Activated CD8-positive, alpha-beta memory T cell treated with anti-CD3 and anti-CD28 coated beads for 36 hours (primary cell): ENCODE measurements at regions not wholly inside any gene's neighbourhood (a gene's known extent, or its start where the extent isn't known, plus 50 kb on each side); places are given as distances from the start of the nearest gene placed in this dataset.
"Not testable (repeated sequence)": the region's sequence is repeated elsewhere in the genome, so short reads cannot be mapped to it uniquely, and the experiment has no call there.

Experiments used
- CTCF ChIA-PET: fragments of 350-600 bp; sonication (Branson Sonifier 250); formaldehyde crosslinking; loops from one replicate; lab custom pipeline; 2021; ENCODE audit warnings: antibody characterized with exemption; lab: Charles Lee
- POLR2A ChIA-PET: fragments of 350-600 bp; sonication (Branson Sonifier 250); formaldehyde crosslinking; loops from one replicate; lab custom pipeline; 2021; ENCODE audit warnings: antibody characterized with exemption; lab: Charles Lee

DNA sequence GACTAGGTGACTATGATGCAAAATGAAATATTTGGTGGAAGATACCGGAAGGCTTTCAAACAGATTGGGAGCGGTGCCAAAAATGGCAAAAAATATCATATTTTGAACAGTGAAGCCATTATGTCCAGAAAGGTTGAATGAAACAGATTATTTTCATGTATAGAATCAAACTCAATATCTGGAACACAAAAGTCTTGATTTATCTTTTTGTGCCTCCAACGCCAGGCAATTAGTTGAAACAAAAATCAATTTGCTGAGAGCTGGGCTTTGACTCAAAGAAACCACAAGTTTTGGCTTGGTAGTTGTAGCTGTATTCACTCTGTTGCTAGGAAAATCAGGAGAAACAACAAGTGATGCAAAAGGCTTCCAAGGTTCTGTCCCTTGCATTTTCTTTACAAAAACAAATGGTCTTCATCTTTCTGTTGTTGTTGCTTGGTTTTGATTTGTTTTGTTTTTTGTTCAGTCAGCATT is 421.7 kb upstream of the TYRP1 start:
- CTCF ChIA-PET: no interaction called here

DNA sequence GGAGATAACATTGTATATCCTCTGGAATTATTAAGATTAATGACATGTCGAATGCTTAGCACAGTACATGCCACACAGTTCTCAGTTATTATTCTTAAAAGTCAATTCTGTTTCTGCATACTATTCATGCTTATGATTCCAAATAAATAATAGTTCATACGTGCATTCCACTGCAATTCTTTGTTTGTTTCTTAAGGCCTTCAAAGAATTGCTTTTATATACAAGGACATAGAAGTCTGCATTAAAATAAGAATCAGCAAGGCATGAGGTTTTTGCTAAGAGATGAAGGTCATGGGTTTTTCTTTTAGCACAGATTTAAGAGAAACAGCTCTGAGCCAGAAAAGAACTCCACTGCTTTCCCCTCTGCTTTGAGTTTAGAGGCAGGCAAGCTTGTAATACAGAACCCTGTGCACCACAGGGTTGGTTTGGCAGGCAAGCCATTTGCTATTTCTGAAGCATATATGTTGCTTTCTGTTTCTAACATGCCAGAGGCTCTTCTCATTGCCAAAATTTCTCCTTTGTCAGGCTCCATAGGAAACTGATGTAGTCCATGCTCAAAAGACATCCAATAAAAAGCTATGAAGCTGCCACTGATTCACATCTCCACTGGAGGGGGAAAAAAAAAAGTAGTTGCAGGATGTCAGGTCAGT is 420.6 kb upstream of the TYRP1 start:
- POLR2A ChIA-PET: no interaction called here

More for the DNA sequence above, 421.7 kb upstream of the TYRP1 start:
- POLR2A ChIA-PET: no interaction called here

DNA sequence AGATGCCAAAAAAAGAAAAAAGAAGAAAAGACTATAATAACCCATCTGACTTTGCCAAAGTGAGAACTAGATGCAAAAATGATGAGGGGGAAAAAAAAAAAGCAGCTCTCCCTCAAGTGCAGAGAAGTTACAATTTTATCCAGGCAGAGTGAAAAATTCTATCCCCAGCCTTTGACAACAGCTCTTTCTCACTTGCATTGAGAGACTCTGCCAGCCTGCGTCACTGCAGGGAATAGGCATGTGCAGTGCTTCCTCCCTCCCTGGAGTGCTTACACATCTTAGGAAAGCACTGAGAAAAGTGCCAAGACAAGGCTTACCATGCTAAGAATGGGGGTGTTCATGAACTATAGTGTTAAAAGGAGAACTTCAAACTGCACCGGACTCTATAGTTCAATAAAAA is 418.6 kb upstream of the TYRP1 start:
- ChIA-PET CTCF (no interaction called here), POLR2A (no interaction called here)

More for the DNA sequence above, 420.6 kb upstream of the TYRP1 start:
- CTCF ChIA-PET: no interaction called here

DNA sequence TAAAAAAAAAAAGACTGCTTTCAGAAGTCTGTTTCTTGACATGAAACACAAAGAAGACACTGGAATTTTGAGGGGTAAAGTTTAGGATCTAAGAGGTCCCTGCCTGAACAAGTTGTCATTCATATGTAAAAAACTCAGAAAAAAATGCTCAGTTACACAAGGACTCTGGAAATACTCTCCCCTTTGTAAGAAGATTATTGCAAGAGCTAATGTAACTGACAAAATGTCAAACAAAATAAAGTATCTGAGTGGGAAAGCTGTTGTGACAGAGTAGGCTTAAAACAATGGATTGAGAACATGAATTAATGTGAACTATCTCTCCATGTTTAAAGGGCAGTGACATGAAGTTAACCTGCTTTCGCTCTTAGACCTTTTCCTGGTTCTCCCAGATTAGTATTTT is 416.7 kb upstream of the TYRP1 start:
- POLR2A ChIA-PET: no interaction called here
- CTCF ChIA-PET: no interaction called here

DNA sequence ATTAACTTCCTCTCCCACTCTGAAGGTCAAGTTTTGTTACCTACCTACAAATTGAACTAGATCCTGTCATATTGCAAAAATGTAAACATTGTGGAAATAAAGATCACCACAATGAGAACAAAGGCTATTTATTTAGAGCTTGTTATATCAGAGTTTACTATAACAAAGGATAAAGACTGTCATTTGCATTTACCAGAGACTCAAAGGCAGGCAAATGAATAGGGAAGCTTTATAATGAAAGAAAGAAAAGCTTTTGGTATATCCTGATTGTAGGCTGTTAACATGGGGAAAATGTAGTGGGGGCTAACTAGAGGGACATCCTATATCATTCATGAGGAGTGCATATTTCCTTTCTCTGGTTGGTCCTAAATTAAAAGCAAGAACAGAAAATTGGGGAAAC is 403.5 kb upstream of the TYRP1 start:
- POLR2A ChIA-PET: no interaction called here
- CTCF ChIA-PET: no interaction called here

DNA sequence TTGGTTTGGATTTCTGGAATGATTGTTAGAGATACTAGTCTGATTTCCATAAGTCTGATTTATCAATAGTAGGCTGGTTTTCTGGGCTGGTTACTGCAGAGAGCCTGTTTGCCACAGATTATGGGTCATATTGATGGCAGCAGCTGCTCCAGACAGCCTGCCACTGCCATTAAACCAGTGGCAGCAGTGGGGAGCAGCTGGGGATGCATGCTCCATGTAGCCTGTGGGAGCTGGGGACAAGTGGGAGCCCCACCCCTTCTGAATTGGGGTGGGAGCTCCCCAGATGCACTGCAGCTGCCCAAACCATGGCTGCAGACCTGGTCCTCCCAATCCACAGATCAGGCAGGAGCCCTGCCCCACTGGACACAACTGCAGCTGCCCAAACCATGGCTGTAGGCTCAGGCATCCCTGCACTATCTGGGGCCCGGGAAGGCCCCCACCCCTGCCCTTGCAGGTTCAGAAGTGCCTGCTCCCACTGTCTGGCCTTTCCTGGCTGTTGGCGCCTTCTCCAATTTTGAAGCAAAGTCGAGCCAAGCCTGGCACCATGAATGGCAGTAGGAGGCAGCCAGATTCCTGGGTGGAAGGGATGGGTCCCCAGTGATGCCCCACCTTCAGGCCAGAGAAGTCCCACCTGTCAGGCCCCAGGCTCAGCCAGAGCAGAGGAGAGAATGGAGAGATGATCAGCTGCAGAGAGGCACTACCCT is 402.9 kb upstream of the TYRP1 start:
- POLR2A ChIA-PET: no interaction called here
- CTCF ChIA-PET: no interaction called here

DNA sequence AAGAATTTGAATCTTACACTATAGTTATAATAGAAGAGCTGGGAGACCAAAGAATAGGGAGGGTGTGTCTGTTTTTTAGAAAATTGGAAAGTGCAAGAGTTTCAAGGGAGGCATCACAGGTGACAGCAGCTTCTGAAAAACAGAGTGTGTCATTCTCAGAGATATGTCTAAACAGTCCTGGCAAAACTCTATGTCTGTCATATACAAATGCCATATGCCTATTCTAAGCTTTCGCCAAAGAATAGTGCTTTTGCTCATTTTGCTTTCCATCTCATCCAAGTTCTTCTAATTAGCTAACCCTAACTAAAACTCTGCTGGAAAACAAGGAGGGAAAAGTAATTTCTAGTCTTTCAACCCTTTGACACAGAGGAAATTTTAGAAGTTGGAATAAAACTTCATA is 388.0 kb upstream of the TYRP1 start:
- CTCF ChIA-PET: no interaction called here

DNA sequence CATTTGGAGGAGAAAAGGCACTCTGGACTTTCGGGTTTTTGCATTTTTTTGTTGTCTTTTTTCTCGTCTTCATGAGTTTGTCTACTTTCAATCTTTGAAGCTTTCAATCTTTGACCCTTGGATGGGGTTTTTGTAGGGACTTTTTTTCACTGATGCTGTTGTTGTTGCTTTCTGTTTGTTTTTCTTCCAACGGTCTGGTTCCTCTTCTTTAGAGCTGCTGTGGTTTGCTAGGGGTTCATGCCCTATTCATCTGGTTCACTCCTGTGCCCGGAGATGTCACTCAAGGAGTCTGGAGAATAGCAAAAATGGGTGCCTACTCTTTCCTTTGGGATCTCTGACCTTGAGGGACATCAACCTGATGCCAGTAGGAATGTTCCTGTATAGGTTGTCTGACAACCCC is 378.6 kb upstream of the TYRP1 start:
- CTCF ChIA-PET: no interaction called here
- POLR2A ChIA-PET: no interaction called here

More for the DNA sequence above, 388.0 kb upstream of the TYRP1 start:
- POLR2A ChIA-PET: no interaction called here

DNA sequence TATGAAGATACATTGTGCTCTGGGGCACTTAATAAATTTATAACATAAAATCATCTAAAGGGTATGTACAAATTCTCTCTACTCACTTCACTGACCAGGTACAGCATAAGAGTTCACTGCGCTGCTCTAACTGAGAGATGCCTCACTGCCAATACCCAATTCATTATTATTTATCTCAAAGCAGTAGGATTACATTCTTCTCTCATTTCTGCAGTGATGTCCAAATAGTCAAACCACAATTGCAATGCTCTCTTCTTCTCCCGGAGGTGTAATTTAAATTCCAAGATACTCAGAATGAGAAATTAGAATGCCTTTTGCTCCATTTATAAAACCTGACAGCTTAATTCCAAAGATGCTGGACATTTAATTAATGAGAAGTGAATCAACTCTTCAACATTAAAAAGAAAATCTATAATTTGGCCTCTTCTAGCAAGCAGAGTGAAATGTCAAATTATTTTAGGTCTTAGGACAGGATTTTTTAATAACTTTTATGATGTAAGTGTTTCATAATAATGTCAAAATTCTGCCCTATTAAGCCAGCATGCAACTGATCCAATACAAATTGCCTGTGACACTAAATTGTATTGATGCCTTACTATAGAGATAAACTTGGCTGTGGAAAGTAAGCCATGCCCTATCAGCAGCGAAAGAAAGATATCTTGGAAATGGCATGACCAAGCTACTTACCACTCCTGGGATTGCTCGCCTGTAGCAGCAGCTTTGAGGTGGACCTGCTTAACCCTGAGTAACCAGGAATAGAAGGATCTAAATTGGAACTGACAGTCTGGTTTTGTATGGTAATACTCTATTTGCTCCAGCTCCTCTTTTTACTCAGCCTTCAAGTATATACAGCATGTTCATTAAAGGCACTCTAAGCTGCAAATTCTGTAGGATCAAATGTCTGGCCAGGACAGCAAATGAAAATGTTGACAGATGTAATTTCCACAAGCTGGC is 374.2 kb upstream of the TYRP1 start:
- POLR2A ChIA-PET: no interaction called here
- CTCF ChIA-PET: no interaction called here

DNA sequence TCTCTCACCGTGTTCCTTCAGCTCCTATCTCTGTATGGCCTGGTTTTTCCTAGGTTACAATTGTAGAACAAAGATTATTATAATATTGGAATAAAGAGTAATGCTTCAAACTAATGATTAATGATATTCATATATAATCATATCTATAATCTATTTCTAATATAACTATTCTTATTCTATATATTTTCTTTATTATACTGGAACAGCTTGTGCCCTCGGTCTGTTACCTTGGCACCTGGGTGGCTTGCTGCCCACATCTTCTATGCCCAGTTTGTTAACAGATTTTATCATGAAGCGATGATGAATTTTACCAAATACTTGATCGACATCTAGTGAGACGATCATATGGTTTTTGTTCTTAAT is 363.6 kb upstream of the TYRP1 start:
- ChIA-PET POLR2A (no interaction called here), CTCF (no interaction called here)

DNA sequence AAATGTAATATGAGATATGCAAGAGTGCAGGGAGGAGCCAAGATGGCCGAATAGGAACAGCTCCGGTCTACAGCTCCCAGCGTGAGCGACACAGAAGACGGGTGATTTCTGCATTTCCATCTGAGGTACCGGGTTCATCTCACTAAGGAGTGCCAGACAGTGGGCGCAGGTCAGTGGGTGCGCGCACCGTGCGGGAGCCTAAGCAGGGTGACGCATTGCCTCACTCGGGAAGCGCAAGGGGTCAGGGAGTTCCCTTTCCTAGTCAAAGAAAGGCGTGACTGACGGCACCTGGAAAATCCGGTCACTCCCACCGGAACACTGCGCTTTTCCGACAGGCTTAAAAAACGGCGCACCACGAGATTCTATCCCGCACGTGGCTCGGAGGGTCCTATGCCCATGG is 359.2 kb upstream of the TYRP1 start:
- POLR2A ChIA-PET, CTCF ChIA-PET: not testable (repeated sequence)

DNA sequence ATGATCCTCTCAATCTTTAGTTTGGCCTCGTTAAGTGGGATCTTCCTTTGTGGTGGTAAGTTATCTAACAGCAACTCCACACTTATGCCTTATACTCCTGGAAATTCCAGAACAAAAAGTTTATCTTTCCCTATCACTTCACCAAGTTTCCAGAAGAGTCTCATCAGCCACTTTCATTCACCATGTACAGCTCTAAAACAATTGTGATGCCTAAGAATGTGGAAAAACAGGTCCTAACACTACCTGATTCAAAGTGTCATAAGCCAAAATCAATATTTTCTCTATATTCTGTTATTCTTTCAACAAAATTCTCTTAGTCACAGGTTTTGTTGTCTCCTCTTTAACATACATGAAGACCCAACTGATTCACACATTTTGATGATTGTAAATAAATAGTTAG is 342.4 kb upstream of the TYRP1 start:
- CTCF ChIA-PET: no interaction called here

DNA sequence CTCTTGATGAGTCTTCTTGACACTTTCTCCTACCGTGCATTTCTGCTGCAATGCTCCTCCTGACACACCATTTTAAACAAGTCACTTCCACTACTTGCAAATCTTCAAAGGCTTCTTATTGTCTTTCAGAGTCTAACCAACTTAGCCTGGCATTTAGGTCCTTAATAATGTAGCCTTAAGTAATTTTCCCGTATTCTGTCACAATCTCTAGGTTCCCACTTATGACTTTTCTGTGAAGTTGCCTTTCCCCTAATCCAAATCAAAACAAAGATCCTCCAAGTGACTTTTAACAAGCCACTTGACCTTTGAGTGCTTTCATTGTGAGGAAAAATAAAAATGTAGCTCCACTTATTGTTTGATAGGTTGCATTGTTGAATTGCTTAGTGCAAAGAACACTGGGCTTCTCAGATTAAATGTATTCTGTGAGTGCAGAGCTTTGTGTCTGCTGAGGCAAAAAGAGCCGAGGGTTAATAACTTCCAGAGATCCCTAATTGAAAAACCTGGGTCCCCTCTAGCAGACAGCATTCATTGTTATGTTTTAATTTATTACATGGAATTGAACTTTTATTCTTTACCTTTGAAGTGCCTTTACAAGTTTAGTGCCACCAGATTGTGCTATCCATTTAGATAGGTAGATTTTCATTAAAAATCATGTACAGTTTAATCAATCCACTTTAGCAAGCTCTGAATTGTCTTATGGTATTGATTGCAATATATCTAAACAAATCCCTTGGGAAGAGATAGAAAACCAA is 341.7 kb upstream of the TYRP1 start:
- CTCF ChIA-PET: no interaction called here
- POLR2A ChIA-PET: no interaction called here

More for the DNA sequence above, 342.4 kb upstream of the TYRP1 start:
- POLR2A ChIA-PET: no interaction called here

DNA sequence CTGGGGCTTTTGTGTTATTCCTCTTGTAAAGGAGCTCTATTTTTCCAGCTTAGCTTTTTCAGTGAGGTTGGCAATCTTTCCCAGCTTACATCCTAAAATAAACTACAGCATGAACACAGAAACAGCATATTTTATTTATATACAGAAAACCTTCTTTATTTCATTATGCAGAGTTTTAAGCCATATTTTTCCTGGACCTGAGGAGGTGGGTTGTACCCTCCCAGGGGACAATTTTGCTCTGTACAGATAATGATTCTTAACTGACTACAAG is 341.2 kb upstream of the TYRP1 start:
- ChIA-PET CTCF (no interaction called here), POLR2A (no interaction called here)

DNA sequence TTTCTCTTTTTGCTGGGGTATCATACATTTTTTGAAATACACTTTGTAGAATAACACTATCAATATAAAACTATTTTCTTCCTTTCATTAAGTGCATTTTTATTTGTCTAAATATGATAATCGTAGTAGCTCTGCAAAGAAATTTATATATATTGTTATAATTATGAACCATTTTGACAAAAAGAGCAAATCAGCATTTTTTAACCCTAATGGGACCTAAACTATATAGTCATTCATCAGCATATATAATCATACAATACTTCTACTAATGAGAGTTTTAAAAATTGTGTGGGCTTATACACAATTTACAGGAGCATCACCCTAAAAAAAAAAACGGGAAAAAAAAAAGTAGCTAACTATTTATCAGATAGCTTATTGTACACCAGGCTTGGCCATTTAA is 329.7 kb upstream of the TYRP1 start:
- ChIA-PET POLR2A (no interaction called here), CTCF (no interaction called here)

DNA sequence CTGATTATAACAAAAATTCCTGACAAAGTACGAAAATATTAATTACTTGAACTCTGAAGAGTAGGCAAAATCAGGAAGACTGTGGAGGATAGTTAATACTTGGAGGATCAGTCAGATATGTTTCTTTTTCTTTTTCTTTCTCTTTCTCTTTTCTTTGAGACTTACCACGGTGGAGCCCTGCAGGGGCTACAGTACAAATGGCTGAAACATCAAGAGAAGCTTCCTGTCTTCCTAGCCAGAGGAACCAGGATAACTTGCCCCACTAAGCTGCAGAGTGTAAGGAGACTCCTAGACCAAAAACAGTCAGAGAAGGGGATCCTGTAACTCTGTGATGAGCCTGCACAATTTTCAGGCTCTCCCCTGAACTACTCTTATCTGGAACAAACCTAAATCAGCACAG is 324.6 kb upstream of the TYRP1 start:
- POLR2A ChIA-PET: no interaction called here
- CTCF ChIA-PET: no interaction called here

DNA sequence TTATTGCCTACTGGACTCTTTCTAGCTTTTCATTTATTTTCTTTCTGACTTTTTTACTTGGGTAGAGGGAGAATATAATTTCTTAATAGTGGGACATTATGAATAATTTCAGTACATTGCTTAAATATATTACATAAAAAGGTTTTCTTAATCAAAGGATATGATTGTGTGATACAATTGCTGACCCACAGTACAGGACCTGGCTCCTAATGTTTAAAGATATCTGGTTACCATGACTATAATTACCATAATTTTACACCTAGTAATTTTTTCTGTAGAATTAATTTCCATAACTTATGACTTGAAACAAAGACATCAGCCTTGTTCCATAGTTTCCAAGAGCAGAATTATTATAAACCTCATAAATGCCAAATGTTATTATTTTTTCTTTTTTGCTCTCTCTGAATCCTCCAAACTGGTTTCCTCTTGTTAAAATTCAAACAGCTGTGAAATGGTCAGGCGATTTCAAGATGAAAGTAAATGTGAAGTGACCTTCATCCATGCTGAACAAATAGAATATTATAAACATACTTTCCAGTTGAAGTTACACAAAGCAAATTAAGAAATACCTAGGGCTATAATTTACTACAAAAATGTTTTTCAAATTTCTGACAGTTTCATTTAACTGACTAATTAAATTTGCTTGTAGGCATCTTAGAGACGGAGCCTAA is 301.2 kb upstream of the TYRP1 start:
- ChIA-PET CTCF (no interaction called here), POLR2A (no interaction called here)

DNA sequence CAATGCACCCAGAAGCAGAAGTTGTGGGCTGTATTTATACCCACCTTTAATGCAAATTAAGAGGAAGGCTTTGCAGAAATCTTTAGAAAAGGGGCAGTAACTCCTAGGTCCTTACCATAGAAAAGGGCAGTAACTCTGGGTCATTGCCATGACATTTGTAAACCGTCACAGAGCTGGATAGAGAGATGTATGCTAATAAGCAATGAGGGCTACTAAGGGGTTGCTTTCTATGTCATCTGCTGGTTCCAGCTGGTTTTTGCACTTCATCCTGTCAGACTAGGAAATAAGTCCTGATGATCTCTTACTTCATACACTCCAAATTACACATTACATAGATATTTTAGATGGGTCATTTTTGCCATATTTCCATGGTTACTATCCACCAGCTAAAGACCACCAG is 299.1 kb upstream of the TYRP1 start:
- ChIA-PET POLR2A (no interaction called here), CTCF (no interaction called here)

DNA sequence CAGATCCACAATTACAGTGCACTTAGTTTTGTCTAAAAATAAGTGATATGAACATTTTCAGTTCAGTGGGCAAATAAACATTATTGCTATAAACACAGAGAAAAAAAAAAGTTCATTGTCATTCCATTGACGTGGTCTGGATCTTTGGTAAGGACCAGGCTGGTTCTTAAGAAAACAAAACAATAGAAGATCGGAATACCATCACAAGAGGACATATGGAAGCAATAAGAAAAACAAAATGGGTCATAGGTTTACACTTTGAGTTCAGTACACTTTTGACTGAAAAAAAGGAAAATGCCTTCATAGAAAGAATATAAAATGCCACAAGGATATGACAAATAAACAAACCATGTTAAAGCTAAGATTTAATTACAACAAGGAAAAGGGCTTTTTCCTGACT is 289.5 kb upstream of the TYRP1 start:
- POLR2A ChIA-PET: no interaction called here
- CTCF ChIA-PET: no interaction called here
